ENCODE measurements at regions not wholly inside any gene's neighbourhood (a gene's known extent, or its start where the extent isn't known, plus 50 kb on each side); places are given as distances from the start of the nearest gene placed in this dataset.

- Histone ChIP-seq H3K36me3 (no peaks in the 10 kb centered on the region), H3K27ac (no peak overlapping the region), H3K27me3 (no peaks in the 10 kb centered on the region), H3K4me1 (no peaks in the 10 kb centered on the region), H3K9me3 (no peaks in the 10 kb centered on the region), H3K4me3 (no peak overlapping the region)
- intact Hi-C loops (cut with DNase I) = no loop called here
- no peak for DNase-seq
- TF ChIP-seq POLR2A (IDR thresholded peaks at IDR 0.05) (no peak), POLR2AphosphoS5 (IDR thresholded peaks at IDR 0.05) (no peak), CTCF (IDR thresholded peaks at IDR 0.05) (no peak), EP300 (IDR thresholded peaks at IDR 0.05) (no peak)
- WGBS, 2 donors = 94 to 96% methylated on average over 2 of the region's 2 CpGs
Measured at GRCh38 chr17:63120406-63120805, 154.4 kb downstream of the TANC2 start.

GRCh38 chr17:63124536-63124935, 158.5 kb downstream of the TANC2 start:
- H3K4me3 ChIP-seq = no peak overlapping the region
- no peak for DNase-seq

GRCh38 chr17:63124958-63125357, 158.9 kb downstream of the TANC2 start:
- no peak overlapping the region for H3K27ac ChIP-seq
- no peak for DNase-seq
- no peaks in the 10 kb centered on the region for H3K27me3 ChIP-seq
- WGBS, 2 donors = 85 to 91% methylated on average over 3 of the region's 3 CpGs
- no peak overlapping the region for H3K4me3 ChIP-seq
- no peaks in the 10 kb centered on the region for H3K4me1 ChIP-seq
- H3K36me3 ChIP-seq = no peaks in the 10 kb centered on the region
- no peaks in the 10 kb centered on the region for H3K9me3 ChIP-seq
- intact Hi-C loops (cut with DNase I) = no loop called here
- TF ChIP-seq CTCF (IDR thresholded peaks at IDR 0.05) (no peak), POLR2AphosphoS5 (IDR thresholded peaks at IDR 0.05) (no peak), POLR2A (IDR thresholded peaks at IDR 0.05) (no peak), EP300 (IDR thresholded peaks at IDR 0.05) (no peak)

More at GRCh38 chr17:63124536-63124935, 158.5 kb downstream of the TANC2 start:
- H3K27ac ChIP-seq = no peak overlapping the region
- TF ChIP-seq CTCF (IDR thresholded peaks at IDR 0.05) (no peak), POLR2AphosphoS5 (IDR thresholded peaks at IDR 0.05) (no peak), POLR2A (IDR thresholded peaks at IDR 0.05) (no peak), EP300 (IDR thresholded peaks at IDR 0.05) (no peak)
- no peaks in the 10 kb centered on the region for H3K27me3 ChIP-seq
- no peaks in the 10 kb centered on the region for H3K36me3 ChIP-seq
- WGBS, 2 donors = 84 to 91% methylated on average over 7 of the region's 7 CpGs
- no peaks in the 10 kb centered on the region for H3K9me3 ChIP-seq
- H3K4me1 ChIP-seq = no peaks in the 10 kb centered on the region
- intact Hi-C loops (cut with DNase I) = no loop called here

- TF ChIP-seq POLR2A (IDR thresholded peaks at IDR 0.05) = no peak
- TF ChIP-seq POLR2AphosphoS5 (IDR thresholded peaks at IDR 0.05) = no peak
- TF ChIP-seq CTCF (IDR thresholded peaks at IDR 0.05) = no peak
- no peak for TF ChIP-seq EP300 (IDR thresholded peaks at IDR 0.05)
- WGBS, 2 donors = 76 to 97% methylated on average over 3 of the region's 3 CpGs
- H3K36me3 ChIP-seq = no peaks in the 10 kb centered on the region
- H3K27ac ChIP-seq = no peak overlapping the region
- no peaks in the 10 kb centered on the region for H3K4me1 ChIP-seq
- no peaks in the 10 kb centered on the region for H3K27me3 ChIP-seq
- intact Hi-C loops (cut with DNase I) = no loop called here
- H3K4me3 ChIP-seq = no peak overlapping the region
- no peaks in the 10 kb centered on the region for H3K9me3 ChIP-seq
- DNase-seq = no peak
Measured at GRCh38 chr17:63125987-63126386, 160.0 kb downstream of the TANC2 start.

GRCh38 chr17:63126607-63127006, 160.6 kb downstream of the TANC2 start:
- TF ChIP-seq POLR2A (IDR thresholded peaks at IDR 0.05) (no peak), POLR2AphosphoS5 (IDR thresholded peaks at IDR 0.05) (no peak), EP300 (IDR thresholded peaks at IDR 0.05) (no peak), CTCF (IDR thresholded peaks at IDR 0.05) (no peak)
- H3K4me1 ChIP-seq = no peaks in the 10 kb centered on the region
- WGBS, 2 donors = 73 to 88% methylated on average over 3 of the region's 3 CpGs
- H3K27me3 ChIP-seq = no peaks in the 10 kb centered on the region
- intact Hi-C loops (cut with DNase I) = no loop called here
- DNase-seq = no peak
- H3K27ac ChIP-seq = no peak overlapping the region
- no peaks in the 10 kb centered on the region for H3K36me3 ChIP-seq
- H3K9me3 ChIP-seq = no peaks in the 10 kb centered on the region
- H3K4me3 ChIP-seq = no peak overlapping the region
